ENCODE measurements at regions not wholly inside any gene's neighbourhood (a gene's known extent, or its start where the extent isn't known, plus 50 kb on each side); places are given as distances from the start of the nearest gene placed in this dataset.

DNA sequence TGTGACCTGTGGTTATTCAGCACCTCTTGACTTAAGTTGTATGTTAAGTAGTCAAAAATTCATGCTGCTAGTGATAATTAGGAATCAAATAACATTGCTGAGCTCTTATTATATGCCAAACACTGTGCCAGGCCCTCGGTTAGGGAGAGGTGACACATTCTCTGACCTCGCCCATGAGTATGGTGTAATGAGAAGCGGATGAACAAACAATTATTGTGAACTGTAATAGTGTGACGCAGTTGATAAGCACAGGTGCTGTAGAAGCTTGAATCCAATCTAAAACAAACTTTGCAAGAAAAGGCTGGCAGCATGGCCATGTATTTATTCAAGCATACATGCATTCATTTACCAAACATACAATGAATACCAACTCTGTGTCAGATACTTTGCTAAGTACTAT lies 303.5 kb upstream of the HS3ST1 start:
- no peak for DNase-seq

DNA sequence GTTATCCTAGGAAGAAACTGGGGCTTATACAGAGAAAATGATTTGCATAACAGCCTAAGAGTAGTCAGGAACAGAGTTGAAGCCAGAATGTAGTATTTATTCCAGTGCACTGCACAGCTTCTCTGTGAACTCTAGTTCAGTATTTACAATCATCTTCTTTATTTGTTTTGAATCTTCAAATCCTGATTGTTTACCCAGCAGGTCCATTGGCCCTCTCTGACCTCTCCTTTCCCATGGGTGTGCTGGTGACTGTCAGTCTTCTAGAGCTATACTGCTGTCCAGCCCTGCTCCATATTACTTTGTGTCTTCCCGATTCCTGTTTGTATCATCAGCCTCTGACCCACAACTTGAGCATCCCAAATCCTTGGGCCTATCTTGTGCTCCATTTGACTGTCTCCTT lies 301.9 kb upstream of the HS3ST1 start:
- DNase-seq = no peak

GRCh38 chr4:11729548-11729947 lies 300.9 kb upstream of the HS3ST1 start:
- DNase-seq = no peak

GRCh38 chr4:11727903-11728564 lies 299.3 kb upstream of the HS3ST1 start:
- no peak for DNase-seq

GRCh38 chr4:11724731-11725130 lies 296.0 kb upstream of the HS3ST1 start:
- DNase-seq = no peak

DNA sequence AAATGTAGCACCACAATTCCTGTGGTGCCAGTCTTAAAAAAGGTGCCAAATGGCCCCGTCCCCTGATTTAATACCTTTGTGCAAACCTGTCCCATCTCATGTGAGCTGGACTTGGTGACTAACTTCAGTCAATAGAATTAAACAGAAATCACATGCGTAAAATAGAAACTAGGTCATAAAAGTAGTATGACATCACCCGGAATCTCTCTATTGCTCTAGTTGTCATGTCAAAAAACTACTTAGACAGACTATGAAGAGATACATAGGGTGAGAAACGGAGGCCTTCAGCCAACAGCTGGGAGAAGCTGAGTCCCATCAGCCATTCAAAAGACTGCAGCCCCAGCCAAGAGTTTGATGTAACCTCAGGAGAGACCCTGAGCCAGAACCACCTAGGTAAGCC lies 293.5 kb upstream of the HS3ST1 start:
- DNase-seq = no peak

GRCh38 chr4:11720292-11720691 lies 291.6 kb upstream of the HS3ST1 start:
- DNase-seq = no peak

DNA sequence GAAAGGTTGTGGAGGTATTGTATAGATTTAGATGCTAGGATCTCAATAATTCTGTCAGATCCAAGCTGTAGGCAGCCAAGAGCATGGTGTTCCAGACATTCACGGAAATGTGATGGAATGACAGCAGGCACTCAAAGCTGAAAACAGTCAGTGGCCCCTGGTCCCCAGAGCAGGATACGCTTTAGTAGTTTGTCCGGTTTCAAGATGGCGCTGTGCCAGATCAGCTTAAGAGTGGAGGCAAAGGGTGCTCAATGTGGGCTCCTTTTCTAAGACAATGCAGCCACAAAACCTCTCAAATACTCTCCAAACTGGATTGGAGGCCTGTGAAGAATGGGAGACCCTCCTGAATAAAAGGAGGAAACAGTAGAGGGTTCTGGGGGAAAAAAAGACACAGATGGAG lies 291.2 kb upstream of the HS3ST1 start:
- DNase-seq = no peak

- no peak for DNase-seq
Observed at GRCh38 chr4:11715753-11716521, 287.2 kb upstream of the HS3ST1 start.

GRCh38 chr4:11710453-11711093 lies 281.9 kb upstream of the HS3ST1 start:
- DNase-seq = no peak

DNA sequence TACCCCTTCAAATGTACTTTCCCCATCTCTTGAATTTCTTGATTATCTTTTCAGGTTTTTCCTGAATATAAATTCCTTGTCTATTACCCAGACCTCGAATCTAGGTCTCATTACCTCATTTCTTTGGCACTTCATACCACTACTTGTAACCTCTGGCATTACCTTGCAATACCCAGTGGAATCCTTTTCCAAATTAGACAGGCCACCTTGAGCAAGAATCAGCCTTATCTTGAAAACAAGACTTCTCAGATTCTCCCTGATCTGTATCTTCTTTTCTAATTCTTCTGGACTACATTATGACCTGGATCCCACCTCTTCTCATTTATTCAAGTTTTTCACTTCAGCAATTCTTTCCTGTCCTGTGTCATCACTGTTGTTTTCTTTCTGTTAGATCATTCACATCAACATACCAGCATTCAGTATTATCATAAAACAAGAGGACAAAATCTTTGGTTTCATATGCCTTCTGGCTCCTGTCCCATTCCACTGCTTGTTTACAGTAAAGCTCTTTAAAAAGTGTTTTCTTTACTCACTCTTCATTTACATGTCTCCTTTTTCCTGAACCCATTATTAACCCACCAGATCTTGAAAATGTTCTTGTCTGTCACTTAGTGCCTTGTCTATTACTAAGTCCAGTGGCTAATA lies 275.6 kb upstream of the HS3ST1 start:
- DNase-seq = no peak

- no peak for DNase-seq
Observed at GRCh38 chr4:11702886-11703557, 274.3 kb upstream of the HS3ST1 start.

GRCh38 chr4:11701966-11702725 lies 273.5 kb upstream of the HS3ST1 start:
- DNase-seq = no peak

- no peak for DNase-seq
Observed at GRCh38 chr4:11700751-11701226, 272.1 kb upstream of the HS3ST1 start.

DNA sequence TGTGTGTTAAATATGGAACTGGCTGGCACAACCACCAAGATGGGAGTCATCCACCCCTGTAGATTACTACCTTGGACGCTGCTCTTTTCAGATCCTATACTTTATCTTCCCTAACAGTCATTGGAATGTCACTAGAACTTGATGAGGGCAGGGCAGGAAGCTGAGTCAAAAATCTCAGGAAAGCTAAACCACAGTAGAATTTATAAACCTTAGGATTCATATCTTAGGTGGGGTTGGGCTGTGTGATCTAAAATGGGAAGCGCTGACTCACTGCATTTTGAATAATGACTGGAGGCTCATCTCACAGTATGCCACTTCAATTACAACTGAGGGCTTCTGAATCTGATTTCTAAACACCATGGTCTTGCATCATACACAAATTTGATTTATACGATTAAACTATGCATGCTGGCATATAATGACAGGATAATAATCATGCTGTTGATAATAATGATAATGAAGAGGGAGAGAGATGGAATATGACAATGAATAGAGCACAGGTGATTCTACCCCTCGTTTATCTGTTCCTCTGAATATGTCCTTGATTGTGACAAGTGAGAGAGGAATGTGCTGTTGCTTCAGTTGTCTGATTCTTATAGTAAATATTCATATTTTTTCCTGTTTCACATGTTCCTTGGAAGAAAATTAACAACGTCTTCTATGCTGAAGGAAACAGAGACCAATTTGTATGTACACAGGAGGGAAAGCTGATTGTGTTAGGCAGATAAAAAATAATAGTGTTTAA lies 270.3 kb upstream of the HS3ST1 start:
- no peak for DNase-seq

DNA sequence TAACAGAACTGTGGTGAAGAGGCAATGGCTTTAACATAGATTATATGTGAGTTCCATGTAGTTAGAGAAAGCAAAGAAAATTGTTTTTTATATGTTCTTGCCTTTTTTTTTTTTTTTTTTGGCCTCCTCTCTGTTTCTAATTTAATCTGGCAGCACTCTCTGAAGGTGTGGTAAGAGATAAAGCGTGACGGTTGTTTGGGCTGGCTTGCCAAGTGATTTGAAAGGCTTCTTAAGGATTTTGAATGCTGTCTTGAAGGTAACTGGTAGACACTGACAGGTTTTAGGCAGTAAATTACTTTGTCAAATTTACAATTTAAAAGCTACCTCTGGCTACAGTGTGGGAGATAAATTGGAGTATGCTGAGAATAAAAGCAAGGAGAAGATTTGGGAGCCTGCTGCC lies 269.3 kb upstream of the HS3ST1 start:
- no peak for DNase-seq

DNA sequence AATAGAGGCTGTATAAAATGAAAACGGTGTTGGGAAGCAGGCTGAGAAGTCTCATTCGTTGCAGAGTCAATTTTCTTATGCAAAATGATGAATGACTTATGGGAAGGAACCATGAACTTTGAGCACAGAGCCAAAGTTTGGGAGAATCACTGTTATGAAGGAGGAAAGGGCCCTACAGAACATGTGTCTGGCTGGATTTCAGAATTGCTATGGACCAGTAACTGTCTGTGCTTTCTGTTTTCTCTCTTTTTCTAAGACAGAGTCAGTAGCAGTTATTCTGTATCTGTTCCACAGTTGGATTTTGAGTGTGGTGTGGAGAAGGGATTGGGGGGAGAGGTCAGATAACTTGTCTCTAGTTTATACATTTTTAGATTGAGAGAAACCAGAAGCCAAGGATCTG lies 265.0 kb upstream of the HS3ST1 start:
- DNase-seq = no peak

DNA sequence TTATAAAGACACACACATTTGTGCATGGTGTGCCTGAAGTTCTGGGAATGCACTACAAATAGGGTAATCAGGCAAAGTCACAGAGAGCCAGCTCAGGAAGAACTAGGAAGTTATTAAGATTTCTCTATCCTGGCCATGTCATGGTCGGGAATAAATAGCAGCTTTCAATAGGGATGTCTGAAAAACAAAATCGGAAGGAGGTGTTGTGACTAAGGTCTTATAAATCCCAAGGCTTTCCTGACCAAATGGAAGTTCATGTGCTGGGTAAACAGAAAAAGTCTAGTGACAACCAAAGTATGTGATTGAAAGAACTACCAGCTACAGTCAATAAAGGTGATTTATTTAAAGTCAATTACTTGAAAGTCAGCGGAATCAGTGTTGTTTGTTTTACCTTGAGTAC lies 262.5 kb upstream of the HS3ST1 start:
- DNase-seq = no peak

DNA sequence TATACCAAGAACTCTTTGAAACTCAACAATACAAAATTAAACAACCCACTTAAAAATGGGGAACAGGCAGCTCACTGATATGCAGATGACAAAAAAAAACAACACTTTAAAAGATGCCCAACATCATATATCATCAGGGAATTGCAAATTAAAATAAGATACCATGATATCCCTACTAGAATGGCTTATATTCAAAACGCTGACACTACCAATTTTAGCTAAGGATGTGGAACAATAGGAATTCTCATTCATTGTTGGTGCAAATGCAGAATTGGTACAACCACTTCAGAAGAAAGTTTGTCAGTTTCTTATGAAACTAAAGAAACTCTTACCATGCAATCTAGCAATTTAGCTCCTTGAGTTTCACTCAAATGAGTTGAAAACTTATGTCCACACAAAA lies 259.0 kb upstream of the HS3ST1 start:
- DNase-seq = no peak

GRCh38 chr4:11685481-11685880 lies 256.8 kb upstream of the HS3ST1 start:
- no peak for DNase-seq

DNA sequence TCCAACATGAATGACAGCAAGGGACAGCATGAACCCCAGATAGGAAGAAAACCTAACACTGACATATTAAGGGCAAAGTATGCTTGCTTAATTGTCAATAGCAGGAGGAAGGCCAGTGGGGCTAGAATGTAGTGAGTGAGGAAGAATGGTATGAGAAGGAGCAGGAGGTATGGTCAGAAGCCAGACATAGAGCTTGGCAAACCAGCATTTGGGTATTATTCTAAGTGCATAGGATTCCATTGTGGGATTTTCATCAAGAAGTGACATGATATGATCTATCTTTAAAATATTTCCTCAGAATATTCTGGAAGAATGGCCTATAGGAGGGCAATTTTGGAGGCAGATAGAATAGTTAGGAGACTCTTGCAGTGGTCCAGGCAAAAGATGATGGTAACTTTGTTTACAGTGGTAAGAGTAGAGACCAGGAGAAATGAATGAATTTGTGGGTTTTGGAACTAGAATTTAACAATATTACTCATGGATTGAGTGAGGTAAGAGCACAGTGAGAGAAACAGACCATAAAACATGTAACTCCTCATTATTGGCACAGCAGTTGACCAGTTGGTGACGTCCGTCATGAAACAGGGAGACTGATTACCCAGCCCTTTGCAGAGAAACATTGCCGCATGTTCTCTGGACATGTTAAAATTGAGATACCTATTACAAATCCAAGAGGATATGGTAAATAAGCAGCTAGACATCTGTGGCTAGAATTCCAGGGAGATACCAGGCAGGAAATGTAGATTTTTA lies 246.5 kb upstream of the HS3ST1 start:
- DNase-seq = no peak

Measured in femur (tissue), 1 donor.